Keratinocyte (primary cell): ENCODE measurements at regions not wholly inside any gene's neighbourhood (a gene's known extent, or its start where the extent isn't known, plus 50 kb on each side); places are given as distances from the start of the nearest gene placed in this dataset.

Experiments used
- DNase-seq: peaks from one replicate; pipeline ENCODE4 v3.0.0-alpha.2; 2011; ENCODE audit warnings: low read depth, missing footprints, low spot score
- FAIRE-seq: peaks from 2 replicates; lab custom pipeline; 2011; peaks lifted over from hg19 to GRCh38; lab: Jason Lieb, UNC
- H2AFZ ChIP-seq: 2 replicates; pipeline ENCODE4 v1.6.0; 2012; ENCODE audit warnings: low read length, control low read depth, inconsistent platforms; ENCODE audit not compliant: control insufficient read depth
- H3K27ac ChIP-seq: 2 replicates; pipeline ENCODE4 v1.5.1; 2011; ENCODE audit warnings: low read length; ENCODE audit not compliant: control insufficient read depth, insufficient read depth
- H3K27me3 ChIP-seq: 3 replicates; pipeline ENCODE4 v1.6.0; 2011; ENCODE audit warnings: low read length; ENCODE audit not compliant: control insufficient read depth, insufficient read depth; ENCODE audit errors: extremely low read depth
- H3K36me3 ChIP-seq, 2 experiments: 2 replicates in 1 of 2; 3 replicates in 1 of 2; pipeline ENCODE4 v1.5.1; 2011; ENCODE audit warnings: low read length in 2 of 2, mild to moderate bottlenecking in 1 of 2; ENCODE audit not compliant: control insufficient read depth in 2 of 2, insufficient read depth in 2 of 2; ENCODE audit errors: extremely low read depth in 1 of 2
- H3K4me1 ChIP-seq: 3 replicates; pipeline ENCODE4 v1.5.1; 2011; ENCODE audit warnings: low read length; ENCODE audit not compliant: control insufficient read depth, insufficient read depth; ENCODE audit errors: extremely low read depth
- H3K4me2 ChIP-seq: 3 replicates; pipeline ENCODE4 v1.6.0; 2011; ENCODE audit warnings: low read depth, low read length; ENCODE audit not compliant: control insufficient read depth, insufficient read depth; ENCODE audit errors: extremely low read depth
- H3K4me3 ChIP-seq, 3 experiments: fragments of 200-600 bp in 1 of 3; sonication (generic) in 1 of 3; 2 replicates in 2 of 3; 3 replicates in 1 of 3; pipeline ENCODE4 v1.5.1; 2011 to 2016; ENCODE audit warnings: low read length in 3 of 3, mild to moderate bottlenecking in 3 of 3, control low read depth in 2 of 3, inconsistent platforms in 1 of 3, low read depth in 1 of 3, mixed read lengths in 1 of 3, mixed run types in 1 of 3, moderate library complexity in 1 of 3; ENCODE audit not compliant: control insufficient read depth in 2 of 3, insufficient read depth in 2 of 3; ENCODE audit errors: extremely low read depth in 1 of 3
- H3K79me2 ChIP-seq: 2 replicates; pipeline ENCODE4 v1.6.0; 2012; ENCODE audit warnings: low read length; ENCODE audit not compliant: control insufficient read depth, insufficient read depth
- H3K9ac ChIP-seq: 3 replicates; pipeline ENCODE4 v1.6.0; 2011; ENCODE audit warnings: low read length; ENCODE audit not compliant: control insufficient read depth, insufficient read depth; ENCODE audit errors: extremely low read depth
- H3K9me1 ChIP-seq: 3 replicates; pipeline ENCODE4 v1.6.0; 2011; ENCODE audit warnings: low read length; ENCODE audit not compliant: control insufficient read depth, insufficient read depth; ENCODE audit errors: extremely low read depth
- H3K9me3 ChIP-seq: 2 replicates; pipeline ENCODE4 v1.5.1; 2012; ENCODE audit warnings: low read depth, low read length; ENCODE audit not compliant: control insufficient read depth
- H4K20me1 ChIP-seq: 3 replicates; pipeline ENCODE4 v1.6.0; 2011; ENCODE audit warnings: low read length; ENCODE audit not compliant: control insufficient read depth, insufficient read depth; ENCODE audit errors: extremely low read depth
- EZH2 ChIP-seq: IDR thresholded peaks from one replicate; pipeline ENCODE4 v1.6.1; 2012; ENCODE audit warnings: inconsistent platforms, mild to moderate bottlenecking, low read length, moderate library complexity
- dilution Hi-C: fragments of 300-500 bp; cut with MboI; formaldehyde crosslinking; loops from one replicate; pipeline ENCODE4 v1.7.0; 2020; ENCODE audit warnings: low sequenced_read_pairs; ENCODE audit not compliant: extremely low pct_ligation_motif_present
- TF ChIP-seq, protein P1 (sequence below), 3 experiments: IDR thresholded peaks in 1 of 3; conservative IDR thresholded peaks in 1 of 3; optimal IDR thresholded peaks in 1 of 3; 2 replicates in 2 of 3; 3 replicates in 1 of 3; pipeline versions ENCODE3 to v1.5.1; 2011; ENCODE audit warnings: low read length in 3 of 3, mild to moderate bottlenecking in 3 of 3, moderate library complexity in 2 of 3, control low read depth in 1 of 3, inconsistent platforms in 1 of 3; ENCODE audit not compliant: insufficient read depth in 2 of 3; ENCODE audit errors: extremely low read depth in 1 of 3

DNA sequence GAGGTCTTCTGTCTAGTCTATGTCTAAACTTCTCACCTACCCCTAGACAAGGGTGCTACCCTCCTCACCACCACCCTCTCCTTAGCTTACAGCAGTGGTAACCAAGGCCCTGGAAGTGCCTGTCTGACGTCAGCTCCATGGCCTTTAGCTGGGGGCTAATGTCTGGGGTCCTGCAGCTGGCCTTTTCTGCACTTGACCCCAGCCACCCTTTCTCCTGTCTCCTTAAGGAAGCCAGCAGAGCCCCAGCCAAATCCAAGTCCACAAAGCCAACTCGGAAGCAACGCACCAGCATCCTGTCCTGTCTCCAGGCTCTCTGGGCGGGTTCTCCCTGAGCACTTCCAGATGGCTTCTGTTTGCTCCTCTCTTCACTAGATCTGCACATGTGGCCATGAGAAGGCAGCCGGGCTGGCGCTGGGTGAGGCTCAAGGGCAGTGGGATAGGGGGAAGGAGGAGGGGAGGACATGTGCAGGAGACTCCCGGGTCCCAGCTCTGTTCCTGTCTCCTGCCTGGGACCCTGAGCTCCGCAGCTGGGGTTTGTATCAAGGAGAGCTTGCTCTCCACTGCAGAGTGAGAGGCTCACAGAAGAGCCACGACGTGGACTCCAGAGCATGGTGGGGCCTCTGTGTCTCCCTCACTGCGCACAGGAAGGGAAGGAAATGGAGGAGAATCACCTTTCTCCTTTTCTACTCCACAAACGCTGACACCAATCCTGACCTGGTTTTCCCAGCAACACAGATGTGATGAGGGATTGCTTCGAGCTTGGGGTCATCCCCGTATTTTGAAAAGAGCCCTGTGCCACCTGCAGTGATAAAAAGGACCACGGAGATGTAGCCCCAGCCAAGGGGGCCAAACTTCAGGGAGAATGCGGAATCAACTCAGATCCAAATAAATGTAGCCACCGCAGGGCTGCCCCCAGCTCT, 204.2 kb downstream of the USP12 start:
- Histone ChIP-seq H3K4me3 (no peak overlapping the region), H3K27ac (no peak overlapping the region), H2AFZ (no peak overlapping the region), H3K79me2 (no peaks in the 10 kb centered on the region), H3K4me1 (no peaks in the 10 kb centered on the region), H3K36me3 (no peaks in the 10 kb centered on the region), H4K20me1 (no peaks in the 10 kb centered on the region), H3K9me3 (no peaks in the 10 kb centered on the region), H3K4me2 (no peak overlapping the region), H3K27me3 (peaks cover 14% of the 10 kb centered on the region), H3K9me1 (no peaks in the 10 kb centered on the region), H3K9ac (no peak overlapping the region)
- FAIRE-seq (no peak), DNase-seq (no peak)
- dilution Hi-C loops, result no loop called here
- TF ChIP-seq, protein P1, sequence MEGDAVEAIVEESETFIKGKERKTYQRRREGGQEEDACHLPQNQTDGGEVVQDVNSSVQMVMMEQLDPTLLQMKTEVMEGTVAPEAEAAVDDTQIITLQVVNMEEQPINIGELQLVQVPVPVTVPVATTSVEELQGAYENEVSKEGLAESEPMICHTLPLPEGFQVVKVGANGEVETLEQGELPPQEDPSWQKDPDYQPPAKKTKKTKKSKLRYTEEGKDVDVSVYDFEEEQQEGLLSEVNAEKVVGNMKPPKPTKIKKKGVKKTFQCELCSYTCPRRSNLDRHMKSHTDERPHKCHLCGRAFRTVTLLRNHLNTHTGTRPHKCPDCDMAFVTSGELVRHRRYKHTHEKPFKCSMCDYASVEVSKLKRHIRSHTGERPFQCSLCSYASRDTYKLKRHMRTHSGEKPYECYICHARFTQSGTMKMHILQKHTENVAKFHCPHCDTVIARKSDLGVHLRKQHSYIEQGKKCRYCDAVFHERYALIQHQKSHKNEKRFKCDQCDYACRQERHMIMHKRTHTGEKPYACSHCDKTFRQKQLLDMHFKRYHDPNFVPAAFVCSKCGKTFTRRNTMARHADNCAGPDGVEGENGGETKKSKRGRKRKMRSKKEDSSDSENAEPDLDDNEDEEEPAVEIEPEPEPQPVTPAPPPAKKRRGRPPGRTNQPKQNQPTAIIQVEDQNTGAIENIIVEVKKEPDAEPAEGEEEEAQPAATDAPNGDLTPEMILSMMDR (optimal IDR thresholded peaks at IDR 0.05 in 1 of 3, IDR thresholded peaks at IDR 0.05 in 1 of 3, conservative IDR thresholded peaks at IDR 0.05 in 1 of 3; ENCODE audit: extremely low read depth in 1 of 3, insufficient read depth in 2 of 3, low read length in 3 of 3), result no peak
- no peak for TF ChIP-seq EZH2

DNA sequence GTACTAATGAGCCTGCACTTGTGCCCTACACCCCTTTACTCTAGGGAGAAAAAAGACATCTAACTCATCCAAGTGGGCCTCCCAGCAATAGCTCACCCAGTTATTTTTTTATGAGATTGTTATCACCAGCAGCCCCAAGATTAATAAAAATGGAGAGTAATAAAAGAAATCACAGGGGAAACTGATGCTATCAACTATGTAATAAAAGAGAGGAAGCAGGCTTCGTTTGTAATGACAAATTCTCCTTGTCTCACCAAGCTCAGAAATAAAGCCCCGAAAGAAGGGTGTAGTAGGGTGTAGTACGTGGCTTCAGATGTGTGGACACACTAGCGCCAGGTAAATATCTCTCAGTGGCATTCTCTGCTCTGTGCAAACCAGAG, 204.9 kb downstream of the USP12 start:
- dilution Hi-C loops, result no loop called here
- Histone ChIP-seq H3K9me3 (no peaks in the 10 kb centered on the region), H3K4me3 (no peak overlapping the region), H3K36me3 (no peaks in the 10 kb centered on the region), H3K4me2 (no peak overlapping the region), H4K20me1 (no peaks in the 10 kb centered on the region), H3K27me3 (peaks cover 14% of the 10 kb centered on the region), H3K4me1 (no peaks in the 10 kb centered on the region), H3K9me1 (no peaks in the 10 kb centered on the region), H3K27ac (no peak overlapping the region), H3K79me2 (no peaks in the 10 kb centered on the region), H3K9ac (no peak overlapping the region), H2AFZ (no peak overlapping the region)
- no peak for FAIRE-seq
- no peak for DNase-seq
- no peak for TF ChIP-seq EZH2
- TF ChIP-seq, protein P1 (optimal IDR thresholded peaks at IDR 0.05 in 1 of 3, IDR thresholded peaks at IDR 0.05 in 1 of 3, conservative IDR thresholded peaks at IDR 0.05 in 1 of 3; ENCODE audit: extremely low read depth in 1 of 3, insufficient read depth in 2 of 3, low read length in 3 of 3), result no peak
